PC-3 (cell line): ENCODE measurements at regions not wholly inside any gene's neighbourhood (a gene's known extent, or its start where the extent isn't known, plus 50 kb on each side); places are given as distances from the start of the nearest gene placed in this dataset.
"Not testable (repeated sequence)": the region's sequence is repeated elsewhere in the genome, so short reads cannot be mapped to it uniquely, and the experiment has no call there.

Experiments used
- EZH2 ChIP-seq: fragments of 300-600 bp; sonication (generic); IDR thresholded peaks from one replicate; pipeline ENCODE4 v1.6.1; 2017; ENCODE audit warnings: antibody characterized with exemption, mild to moderate bottlenecking, low read length; ENCODE audit not compliant: unreplicated experiment
- TF ChIP-seq, protein P1 (sequence below): fragments of 300-600 bp; sonication (generic); conservative IDR thresholded peaks from 2 replicates; pipeline ENCODE4 v1.5.1; 2017; ENCODE audit warnings: antibody characterized with exemption, low read depth, mild to moderate bottlenecking, low read length

DNA sequence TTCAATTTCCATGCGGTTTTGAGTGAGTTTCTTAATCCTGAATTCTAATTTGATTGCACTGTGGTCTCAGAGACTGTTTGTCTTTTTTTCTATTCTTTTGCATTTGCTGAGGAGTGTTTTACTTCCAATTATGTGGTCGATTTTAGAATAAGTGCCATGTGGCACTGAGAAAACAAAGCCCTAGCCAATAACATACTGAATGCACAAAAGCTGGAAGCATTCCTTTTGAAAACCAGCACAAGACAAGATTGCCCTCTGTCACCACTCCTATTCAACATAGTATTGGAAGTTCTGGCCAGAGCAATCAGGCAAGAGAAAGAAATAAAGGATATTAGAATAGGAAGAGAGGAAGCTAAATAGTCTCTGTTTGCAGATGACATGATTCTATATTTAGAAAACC, 66.7 kb upstream of the SLITRK5 start:
- not testable (repeated sequence) for TF ChIP-seq EZH2
- TF ChIP-seq, protein P1, sequence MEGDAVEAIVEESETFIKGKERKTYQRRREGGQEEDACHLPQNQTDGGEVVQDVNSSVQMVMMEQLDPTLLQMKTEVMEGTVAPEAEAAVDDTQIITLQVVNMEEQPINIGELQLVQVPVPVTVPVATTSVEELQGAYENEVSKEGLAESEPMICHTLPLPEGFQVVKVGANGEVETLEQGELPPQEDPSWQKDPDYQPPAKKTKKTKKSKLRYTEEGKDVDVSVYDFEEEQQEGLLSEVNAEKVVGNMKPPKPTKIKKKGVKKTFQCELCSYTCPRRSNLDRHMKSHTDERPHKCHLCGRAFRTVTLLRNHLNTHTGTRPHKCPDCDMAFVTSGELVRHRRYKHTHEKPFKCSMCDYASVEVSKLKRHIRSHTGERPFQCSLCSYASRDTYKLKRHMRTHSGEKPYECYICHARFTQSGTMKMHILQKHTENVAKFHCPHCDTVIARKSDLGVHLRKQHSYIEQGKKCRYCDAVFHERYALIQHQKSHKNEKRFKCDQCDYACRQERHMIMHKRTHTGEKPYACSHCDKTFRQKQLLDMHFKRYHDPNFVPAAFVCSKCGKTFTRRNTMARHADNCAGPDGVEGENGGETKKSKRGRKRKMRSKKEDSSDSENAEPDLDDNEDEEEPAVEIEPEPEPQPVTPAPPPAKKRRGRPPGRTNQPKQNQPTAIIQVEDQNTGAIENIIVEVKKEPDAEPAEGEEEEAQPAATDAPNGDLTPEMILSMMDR, result not testable (repeated sequence)
